AML-193 (cell line): ENCODE measurements at regions not wholly inside any gene's neighbourhood (a gene's known extent, or its start where the extent isn't known, plus 50 kb on each side); places are given as distances from the start of the nearest gene placed in this dataset.
A peak's percentile ranks its signal among the peaks of the same experiment; 100 is the strongest.
"Not testable (repeated sequence)": the region's sequence is repeated elsewhere in the genome, so short reads cannot be mapped to it uniquely, and the experiment has no call there.

ENCODE experiments used
- DNase-seq, 2 experiments: peaks; one replicate each; lab custom pipeline; 2025; lab: John Stamatoyannopoulos, UW

- DNase-seq = no peak
These were observed 532.4 kb upstream of the ITGA1 start for GRCh38 chr5:52255308-52255707.

- no peak for DNase-seq
These were observed 524.9 kb upstream of the ITGA1 start for GRCh38 chr5:52262844-52263243.

- DNase-seq = no peak
These were observed 518.3 kb upstream of the ITGA1 start for GRCh38 chr5:52269401-52269800.

GRCh38 chr5:52269859-52270258 lies 517.9 kb upstream of the ITGA1 start:
- DNase-seq = no peak

- no peak for DNase-seq
These were observed 512.1 kb upstream of the ITGA1 start for GRCh38 chr5:52275639-52276038.

- DNase-seq = no peak
These were observed 510.6 kb upstream of the ITGA1 start for GRCh38 chr5:52277101-52277500.

GRCh38 chr5:52282647-52283046 lies 505.1 kb upstream of the ITGA1 start:
- DNase-seq = no peak

- DNase-seq = no peak
These were observed 504.5 kb upstream of the ITGA1 start for GRCh38 chr5:52283221-52283620.

GRCh38 chr5:52300703-52301372 lies 486.9 kb upstream of the ITGA1 start:
- no peak for DNase-seq

- DNase-seq = not testable (repeated sequence)
These were observed 482.9 kb upstream of the ITGA1 start for GRCh38 chr5:52304816-52305215.

GRCh38 chr5:52328220-52328806 lies 459.4 kb upstream of the ITGA1 start:
- DNase-seq = no peak

- DNase-seq = no peak
These were observed 456.0 kb upstream of the ITGA1 start for GRCh38 chr5:52331725-52332124.

- DNase-seq = no peak
These were observed 453.3 kb upstream of the ITGA1 start for GRCh38 chr5:52334367-52334766.

GRCh38 chr5:52339285-52339684 lies 448.4 kb upstream of the ITGA1 start:
- DNase-seq = no peak

GRCh38 chr5:52342361-52342760 lies 445.4 kb upstream of the ITGA1 start:
- no peak for DNase-seq

GRCh38 chr5:52356311-52356918 lies 431.3 kb upstream of the ITGA1 start:
- peak; percentile 1 to 41 for DNase-seq

- DNase-seq = no peak
These were observed 428.5 kb upstream of the ITGA1 start for GRCh38 chr5:52359261-52359660.

- DNase-seq = no peak
These were observed 426.7 kb upstream of the ITGA1 start for GRCh38 chr5:52360985-52361384.

- no peak for DNase-seq
These were observed 413.4 kb upstream of the ITGA1 start for GRCh38 chr5:52374286-52374685.

GRCh38 chr5:52375969-52376368 lies 411.7 kb upstream of the ITGA1 start:
- DNase-seq = no peak

GRCh38 chr5:52376592-52376991 lies 411.1 kb upstream of the ITGA1 start:
- DNase-seq = no peak

GRCh38 chr5:52378237-52378636 lies 409.5 kb upstream of the ITGA1 start:
- no peak for DNase-seq

- DNase-seq = no peak
These were observed 399.4 kb upstream of the ITGA1 start for GRCh38 chr5:52388349-52388748.

GRCh38 chr5:52392321-52392720 lies 395.4 kb upstream of the ITGA1 start:
- DNase-seq = no peak
